SK-N-SH treated with all-trans-retinoic acid at 6 μM for 48 hours (cell line): ENCODE measurements at regions not wholly inside any gene's neighbourhood (a gene's known extent, or its start where the extent isn't known, plus 50 kb on each side); places are given as distances from the start of the nearest gene placed in this dataset.

Experiments
- ATAC-seq: fragments of 200-7000 bp; cut with Tn5 transposase; 3 replicates; pipeline ENCODE4 v1.9.1; 2020; ENCODE audit warnings: mild to moderate bottlenecking, moderate library complexity
- ARNTL ChIP-seq: fragments of 450-650 bp; formaldehyde crosslinking; IDR thresholded peaks from 2 replicates; pipeline ENCODE4 v1.5.0; 2020; ENCODE audit warnings: low read depth, mild to moderate bottlenecking, moderate library complexity, borderline replicate concordance
- BACH2 ChIP-seq: fragments of 250-450 bp; sonication (Bioruptor Pico); IDR thresholded peaks from 2 replicates; pipeline ENCODE4 v1.9.0; 2021; ENCODE audit warnings: mild to moderate bottlenecking, borderline replicate concordance
- CREB5 ChIP-seq: fragments of 250-450 bp; sonication (Bioruptor Pico); IDR thresholded peaks from 2 replicates; pipeline ENCODE4 v1.5.1; 2020; ENCODE audit warnings: low read depth, mild to moderate bottlenecking, moderate library complexity
- CSDC2 ChIP-seq: fragments of 250-450 bp; sonication (Bioruptor Pico); IDR thresholded peaks from 2 replicates; pipeline ENCODE4 v1.5.0; 2020; ENCODE audit warnings: mild to moderate bottlenecking, moderate library complexity
- ESRRG ChIP-seq: fragments of 250-450 bp; sonication (Bioruptor Pico); IDR thresholded peaks from 2 replicates; pipeline ENCODE4 v1.6.1; 2021; ENCODE audit warnings: mild to moderate bottlenecking
- GLIS3 ChIP-seq: fragments of 250-450 bp; sonication (Bioruptor Pico); IDR thresholded peaks from 2 replicates; pipeline ENCODE4 v1.5.0; 2020; ENCODE audit warnings: mild to moderate bottlenecking, moderate library complexity
- ISL1 ChIP-seq: fragments of 250-450 bp; sonication (Bioruptor Pico); IDR thresholded peaks from 2 replicates; pipeline ENCODE4 v2.1.2; 2022; ENCODE audit warnings: mild to moderate bottlenecking, moderate library complexity
- OSR1 ChIP-seq: fragments of 250-450 bp; sonication (Bioruptor Pico); IDR thresholded peaks from 2 replicates; pipeline ENCODE4 v1.8.0; 2022; ENCODE audit warnings: moderate library complexity, mild to moderate bottlenecking, inconsistent platforms
- PATZ1 ChIP-seq: fragments of 250-450 bp; sonication (Bioruptor Pico); IDR thresholded peaks from 2 replicates; pipeline ENCODE4 v1.8.0; 2020; ENCODE audit warnings: mild to moderate bottlenecking, moderate library complexity, borderline replicate concordance
- POU6F1 ChIP-seq: fragments of 250-450 bp; sonication (Bioruptor Pico); IDR thresholded peaks from 2 replicates; pipeline ENCODE4 v1.8.0; 2021; ENCODE audit warnings: low read depth, mild to moderate bottlenecking, moderate library complexity, borderline replicate concordance
- PPARA ChIP-seq: fragments of 250-450 bp; sonication (Bioruptor Pico); IDR thresholded peaks from 2 replicates; pipeline ENCODE4 v1.5.0; 2020; ENCODE audit warnings: mild to moderate bottlenecking, borderline replicate concordance
- RARB ChIP-seq: fragments of 250-450 bp; sonication (Bioruptor Pico); IDR thresholded peaks from 2 replicates; pipeline ENCODE4 v1.8.0; 2021; ENCODE audit warnings: mild to moderate bottlenecking, moderate library complexity
- SNAI2 ChIP-seq: fragments of 250-450 bp; sonication (Bioruptor Pico); IDR thresholded peaks from 2 replicates; pipeline ENCODE4 v1.5.0; 2020; ENCODE audit warnings: mild to moderate bottlenecking, moderate library complexity
- TOX ChIP-seq: fragments of 250-450 bp; sonication (Bioruptor Pico); IDR thresholded peaks from 2 replicates; pipeline ENCODE4 v1.8.0; 2021; ENCODE audit warnings: mild to moderate bottlenecking, moderate library complexity, borderline replicate concordance
- TSHZ2 ChIP-seq: fragments of 250-450 bp; sonication (Bioruptor Pico); IDR thresholded peaks from 2 replicates; pipeline ENCODE4 v1.5.0; 2020; ENCODE audit warnings: mild to moderate bottlenecking, moderate library complexity
- ZC3H10 ChIP-seq: fragments of 250-450 bp; sonication (Bioruptor Pico); IDR thresholded peaks from 2 replicates; pipeline ENCODE4 v1.5.1; 2021; ENCODE audit warnings: mild to moderate bottlenecking, moderate library complexity
- ZFP3 ChIP-seq: fragments of 250-450 bp; sonication (Bioruptor Pico); IDR thresholded peaks from 2 replicates; pipeline ENCODE4 v1.5.0; 2020; ENCODE audit warnings: mild to moderate bottlenecking, moderate library complexity
- ZNF70 ChIP-seq: fragments of 450-650 bp; formaldehyde crosslinking; IDR thresholded peaks from 2 replicates; pipeline ENCODE4 v1.5.0; 2020; ENCODE audit warnings: mild to moderate bottlenecking, moderate library complexity
- ZNF8 ChIP-seq: fragments of 450-650 bp; formaldehyde crosslinking; IDR thresholded peaks from 2 replicates; pipeline ENCODE4 v1.5.0; 2020; ENCODE audit warnings: mild to moderate bottlenecking, moderate library complexity

GRCh38 chr9:89711866-89712265 lies 107.1 kb downstream of the GADD45G start:
- TF ChIP-seq ZNF8 (CRISPR knock-in tag) (no peak), PATZ1 (CRISPR knock-in tag) (no peak), BACH2 (CRISPR knock-in tag) (no peak), OSR1 (CRISPR knock-in tag) (no peak), GLIS3 (CRISPR knock-in tag) (no peak), ISL1 (CRISPR knock-in tag) (no peak), TSHZ2 (no peak), TOX (CRISPR knock-in tag) (no peak), ARNTL (no peak), POU6F1 (no peak)
- ATAC-seq, result no peak

- TF ChIP-seq ESRRG (CRISPR knock-in tag) (no peak), ARNTL (no peak), TOX (CRISPR knock-in tag) (no peak), PATZ1 (CRISPR knock-in tag) (no peak), TSHZ2 (no peak), ZNF70 (CRISPR knock-in tag) (no peak), GLIS3 (CRISPR knock-in tag) (no peak), CREB5 (CRISPR knock-in tag) (no peak), ZFP3 (CRISPR knock-in tag) (no peak)
- ATAC-seq, result no peak
Measured at GRCh38 chr9:89712283-89712682, 107.5 kb downstream of the GADD45G start.

GRCh38 chr9:89714321-89714720 lies 109.5 kb downstream of the GADD45G start:
- no peak for ATAC-seq
- TF ChIP-seq TOX (CRISPR knock-in tag) (no peak), SNAI2 (CRISPR knock-in tag) (no peak), ZC3H10 (CRISPR knock-in tag) (no peak), CSDC2 (no peak), TSHZ2 (no peak), ZNF8 (CRISPR knock-in tag) (no peak), ARNTL (no peak), PPARA (CRISPR knock-in tag) (no peak), ZNF70 (CRISPR knock-in tag) (no peak), ZFP3 (CRISPR knock-in tag) (no peak), BACH2 (CRISPR knock-in tag) (no peak), GLIS3 (CRISPR knock-in tag) (no peak), ESRRG (CRISPR knock-in tag) (no peak), RARB (CRISPR knock-in tag) (no peak)
